ENCODE measurements at regions not wholly inside any gene's neighbourhood (a gene's known extent, or its start where the extent isn't known, plus 50 kb on each side); places are given as distances from the start of the nearest gene placed in this dataset.

DNA sequence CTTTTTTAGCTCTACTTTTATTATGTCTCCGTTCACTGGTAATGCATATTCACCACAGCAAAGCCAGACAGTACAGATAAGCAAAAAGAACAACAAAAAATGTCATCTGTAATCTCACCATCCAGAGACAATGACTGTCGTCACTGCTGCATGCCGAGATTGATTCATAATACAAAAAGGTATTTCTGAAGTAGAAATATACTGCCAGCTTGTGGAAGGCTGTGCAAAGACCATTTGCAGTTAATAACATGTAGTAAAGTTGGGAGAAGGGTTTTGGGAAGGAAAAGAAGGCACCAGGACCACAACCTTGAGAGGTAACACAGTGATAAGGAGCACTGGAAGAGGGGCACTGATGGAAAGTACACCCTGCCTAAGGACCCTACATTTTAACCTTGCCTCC is 223.0 kb upstream of the ZIC3 start:
- Histone ChIP-seq H3K27ac (ENCODE audit: low read length) (no peak overlapping the region), H3K4me1 (ENCODE audit: control insufficient read depth, insufficient read depth, low read length) (no peaks in the 10 kb centered on the region), H3K36me3 (ENCODE audit: control insufficient read depth, insufficient read depth, low read length) (no peaks in the 10 kb centered on the region), H3K9me3 (ENCODE audit: control insufficient read depth, insufficient read depth, low read depth, low read length) (no peaks in the 10 kb centered on the region), H3K27me3 (ENCODE audit: control insufficient read depth, insufficient read depth, low read length) (no peaks in the 10 kb centered on the region), H3K4me3 (ENCODE audit: low read depth in 2 of 2, low read length in 2 of 2) (no peak overlapping the region)
- intact Hi-C loops (cut with micrococcal nuclease; ENCODE audit: unreplicated experiment) (no loop called here), in situ Hi-C loops (cut with HindIII; ENCODE audit: low pct_unique_long_range_greater_than_20kb, low sequenced_read_pairs) (no loop called here)
- CTCF ChIA-PET = no interaction called here
- TF ChIP-seq REST (IDR thresholded peaks at IDR 0.05; ENCODE audit: insufficient read depth in 1 of 2, low read depth in 2 of 2, low read length in 1 of 2) (no peak), CTCF (IDR thresholded peaks at IDR 0.05) (peak; percentile 10; the same call in 1 of the 2 replicates), POLR2AphosphoS5 (IDR thresholded peaks at IDR 0.05; ENCODE audit: low read depth, low read length) (no peak)
- DNase-seq (ENCODE audit: low read depth, low spot score) (no peak), ATAC-seq (no peak)
- BruUV-seq (replicated peaks) = no TSS peak
- POLR2A ChIA-PET = no interaction called here

DNA sequence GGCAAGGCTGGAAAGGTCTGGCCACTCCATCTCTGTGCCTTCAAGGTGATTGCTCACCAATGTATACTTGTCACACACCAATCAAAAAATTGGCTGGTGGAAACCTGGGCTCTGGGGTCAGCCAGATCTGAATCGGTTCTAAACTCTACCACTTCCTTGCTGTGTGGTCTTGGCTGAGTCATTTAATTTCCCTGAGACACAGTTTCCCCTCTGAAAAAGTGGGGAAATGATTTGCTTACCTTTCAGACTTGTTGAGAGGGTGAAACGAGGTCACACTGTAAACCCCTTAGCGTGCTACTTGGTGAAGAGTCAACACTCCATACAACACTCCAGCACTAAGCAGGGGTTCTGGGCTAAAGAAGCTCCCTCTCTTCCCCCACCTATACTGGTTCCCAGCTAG is 252.3 kb upstream of the ZIC3 start:
- intact Hi-C loops (cut with micrococcal nuclease; ENCODE audit: unreplicated experiment) (no loop called here), in situ Hi-C loops (cut with HindIII; ENCODE audit: low pct_unique_long_range_greater_than_20kb, low sequenced_read_pairs) (no loop called here)
- ATAC-seq = no peak
- Histone ChIP-seq H3K27ac (ENCODE audit: low read length) (no peak overlapping the region), H3K36me3 (ENCODE audit: control insufficient read depth, insufficient read depth, low read length) (no peaks in the 10 kb centered on the region), H3K27me3 (ENCODE audit: control insufficient read depth, insufficient read depth, low read length) (no peaks in the 10 kb centered on the region), H3K9me3 (ENCODE audit: control insufficient read depth, insufficient read depth, low read depth, low read length) (no peaks in the 10 kb centered on the region), H3K4me1 (ENCODE audit: control insufficient read depth, insufficient read depth, low read length) (no peaks in the 10 kb centered on the region), H3K4me3 (ENCODE audit: low read depth in 2 of 2, low read length in 2 of 2) (no peak overlapping the region)
- ChIA-PET POLR2A (no interaction called here), CTCF (no interaction called here)
- no peak for DNase-seq (ENCODE audit: low read depth, low spot score)
- BruUV-seq (replicated peaks) = no TSS peak
- no peak for TF ChIP-seq SIN3A (IDR thresholded peaks at IDR 0.05; ENCODE audit: borderline replicate concordance, insufficient read depth, low read depth, low read length)
- no peak for TF ChIP-seq POLR2AphosphoS5 (IDR thresholded peaks at IDR 0.05; ENCODE audit: low read depth, low read length)
- TF ChIP-seq CTCF (IDR thresholded peaks at IDR 0.05) = no peak
- TF ChIP-seq REST (IDR thresholded peaks at IDR 0.05; ENCODE audit: insufficient read depth in 1 of 2, low read depth in 2 of 2, low read length in 1 of 2) = no peak
- TF ChIP-seq TCF7L2 (IDR thresholded peaks at IDR 0.05; ENCODE audit: low read depth, low read length) = no peak
